ENCODE measurements at regions not wholly inside any gene's neighbourhood (a gene's known extent, or its start where the extent isn't known, plus 50 kb on each side); places are given as distances from the start of the nearest gene placed in this dataset.

DNA sequence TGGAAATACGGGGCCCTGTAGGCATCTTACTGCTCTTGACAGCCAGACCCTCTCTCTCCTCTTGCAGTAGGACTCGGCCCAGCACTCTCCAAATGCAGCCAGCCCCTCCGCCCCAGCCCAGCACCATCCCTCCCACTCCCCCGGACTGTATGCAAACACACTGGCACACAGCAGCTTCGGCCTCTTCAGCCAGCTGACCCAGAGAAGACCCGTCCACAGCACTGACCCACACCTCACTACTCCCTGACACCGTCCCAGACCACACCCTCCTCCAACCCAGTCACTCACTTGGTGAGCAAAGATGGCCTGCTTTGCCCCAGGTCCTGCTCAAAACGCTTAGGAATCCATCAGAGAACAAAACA is 164.6 kb downstream of the IGLL1 start:
- no peak overlapping the region for H4K5ac ChIP-seq (ENCODE audit: insufficient read length, low read depth, low read length)
- no peak overlapping the region for H2AFZ ChIP-seq (ENCODE audit: low read length)
- H3K79me1 ChIP-seq (ENCODE audit: low read depth, low read length): no peaks in the 10 kb centered on the region; the same call in 1 of the 2 replicates
- FAIRE-seq (no peak), DNase-seq (ENCODE audit: low read depth in 1 of 2, low spot score in 2 of 2) (no peak)
- H3K4me3 ChIP-seq (ENCODE audit: extremely low read depth in 1 of 4, insufficient read depth in 2 of 4, low read depth in 3 of 4, low read length in 4 of 4): no peak overlapping the region
- no peaks in the 10 kb centered on the region for H4K20me1 ChIP-seq (replicated peaks in 1 of 2; ENCODE audit: control insufficient read depth in 1 of 2, insufficient read depth in 2 of 2, low read length in 2 of 2)
- H3K27ac ChIP-seq (ENCODE audit: low read depth, low read length): no peak overlapping the region
- no peak overlapping the region for H2BK120ac ChIP-seq (replicated peaks; ENCODE audit: low read depth, low read length)
- H3K79me2 ChIP-seq (ENCODE audit: control insufficient read depth in 1 of 2, insufficient read depth in 2 of 2, low read length in 2 of 2): no peaks in the 10 kb centered on the region
- no peaks in the 10 kb centered on the region for H3K36me3 ChIP-seq (ENCODE audit: control insufficient read depth in 2 of 4, insufficient read depth in 4 of 4, low read length in 3 of 4)
- no peaks in the 10 kb centered on the region for H3K9me3 ChIP-seq (ENCODE audit: insufficient read depth in 2 of 2, low read depth in 1 of 2, low read length in 1 of 2)
- no peak overlapping the region for H2BK5ac ChIP-seq (ENCODE audit: low read depth, low read length)
- POLR2A ChIA-PET (ENCODE audit: partially characterized antibody): no interaction called here
- no peak overlapping the region for H3K4ac ChIP-seq (replicated peaks; ENCODE audit: insufficient read length, low read depth, low read length)
- WGBS, 2 experiments (ENCODE audit: extremely low coverage in 1 of 2, insufficient coverage in 1 of 2, insufficient read length in 1 of 2, insufficient replicate concordance in 2 of 2, low coverage in 1 of 2, low lambda C conversion rate in 2 of 2, missing lambda C conversion rate in 1 of 2): 61% methylated on average over 7 of the region's 8 CpGs; no CpG with 5 or more reads in 1 of the 2 experiments
- no peak overlapping the region for H3K4me2 ChIP-seq (ENCODE audit: insufficient read depth in 1 of 2, low read depth in 2 of 2, low read length in 2 of 2)
- H3K14ac ChIP-seq (ENCODE audit: insufficient read length): no peak overlapping the region
- no peak overlapping the region for H3K18ac ChIP-seq (ENCODE audit: extremely low read depth, low read length)
- no peak overlapping the region for H2BK12ac ChIP-seq (ENCODE audit: low read depth, low read length)
- H2AK5ac ChIP-seq (ENCODE audit: low read depth, low read length): no peak overlapping the region
- no peaks in the 10 kb centered on the region for H3K23me2 ChIP-seq (ENCODE audit: low read depth, low read length)
- CTCF ChIA-PET (ENCODE audit: partially characterized antibody): interaction anchor here (0.9 kb wide), 1 partner anchor 11 kb away, joined by 3 read pairs; no protein-coding TSS in a partner anchor
- no peak overlapping the region for H3K56ac ChIP-seq (replicated peaks; ENCODE audit: insufficient read length, low read depth, low read length)
- no peak overlapping the region for H4K91ac ChIP-seq (replicated peaks; ENCODE audit: insufficient read length, low read length)
- no peak overlapping the region for H2BK20ac ChIP-seq (ENCODE audit: low read length)
- no peak overlapping the region for H3K23ac ChIP-seq (ENCODE audit: insufficient read length)
- no peak overlapping the region for H2BK15ac ChIP-seq (ENCODE audit: low read length)
- TF ChIP-seq GABPA (IDR thresholded peaks at IDR 0.05; ENCODE audit: borderline replicate concordance, insufficient read depth, low read length): no peak
- TF ChIP-seq SP4 (IDR thresholded peaks at IDR 0.05; ENCODE audit: low read length): no peak
- TF ChIP-seq JUN (IDR thresholded peaks at IDR 0.05; ENCODE audit: low read depth, low read length): no peak
- TF ChIP-seq NANOG (IDR thresholded peaks at IDR 0.05; ENCODE audit: insufficient read depth, low read depth, low read length, poor library complexity, severe bottlenecking): no peak
- TF ChIP-seq, protein P1, sequence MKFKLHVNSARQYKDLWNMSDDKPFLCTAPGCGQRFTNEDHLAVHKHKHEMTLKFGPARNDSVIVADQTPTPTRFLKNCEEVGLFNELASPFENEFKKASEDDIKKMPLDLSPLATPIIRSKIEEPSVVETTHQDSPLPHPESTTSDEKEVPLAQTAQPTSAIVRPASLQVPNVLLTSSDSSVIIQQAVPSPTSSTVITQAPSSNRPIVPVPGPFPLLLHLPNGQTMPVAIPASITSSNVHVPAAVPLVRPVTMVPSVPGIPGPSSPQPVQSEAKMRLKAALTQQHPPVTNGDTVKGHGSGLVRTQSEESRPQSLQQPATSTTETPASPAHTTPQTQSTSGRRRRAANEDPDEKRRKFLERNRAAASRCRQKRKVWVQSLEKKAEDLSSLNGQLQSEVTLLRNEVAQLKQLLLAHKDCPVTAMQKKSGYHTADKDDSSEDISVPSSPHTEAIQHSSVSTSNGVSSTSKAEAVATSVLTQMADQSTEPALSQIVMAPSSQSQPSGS (IDR thresholded peaks at IDR 0.05; ENCODE audit: low read length): no peak
- TF ChIP-seq RFX5 (IDR thresholded peaks at IDR 0.05; ENCODE audit: borderline replicate concordance, low read depth, low read length): no peak
- no peak for TF ChIP-seq CEBPB (IDR thresholded peaks at IDR 0.05; ENCODE audit: low read depth, low read length)
- TF ChIP-seq CTBP2 (IDR thresholded peaks at IDR 0.05; ENCODE audit: borderline replicate concordance, insufficient read depth, insufficient read length, low read length): no peak
- TF ChIP-seq RAD21 (IDR thresholded peaks at IDR 0.05 in 1 of 2, conservative IDR thresholded peaks at IDR 0.05 in 1 of 2; ENCODE audit: low read depth in 2 of 2, low read length in 2 of 2): no peak
- no peak for TF ChIP-seq ZNF274 (IDR thresholded peaks at IDR 0.05; ENCODE audit: borderline replicate concordance, extremely low read depth, low read length)
- no peak for TF ChIP-seq FOSL1 (IDR thresholded peaks at IDR 0.05; ENCODE audit: insufficient read depth, low read depth, low read length)
- TF ChIP-seq BRCA1 (IDR thresholded peaks at IDR 0.05; ENCODE audit: low read depth, low read length): no peak
- H3K9ac ChIP-seq (replicated peaks in 1 of 4; ENCODE audit: extremely low read depth in 1 of 4, low read depth in 3 of 4, low read length in 3 of 4): no peak overlapping the region
- no peaks in the 10 kb centered on the region; a peak in 2 of 7 replicates for H3K4me1 ChIP-seq (replicated peaks in 1 of 4; ENCODE audit: control insufficient read depth in 3 of 4, insufficient read depth in 4 of 4, low read length in 3 of 4)
- 0 out of 2 replicates have a peak overlapping the region, but pooled peaks have one; percentile 64 for H4K8ac ChIP-seq (ENCODE audit: extremely low read depth, insufficient read depth, low read length)
- H3K27me3 ChIP-seq (replicated peaks in 1 of 4; ENCODE audit: control insufficient read depth in 3 of 4, extremely low read depth in 1 of 4, insufficient read depth in 3 of 4, low read length in 3 of 4): no peaks in the 10 kb centered on the region; a peak in 1 of 7 replicates

All from H1 (cell line).